ENCODE measurements at regions not wholly inside any gene's neighbourhood (a gene's known extent, or its start where the extent isn't known, plus 50 kb on each side); places are given as distances from the start of the nearest gene placed in this dataset.

- Histone ChIP-seq H3K9me3 (no peaks in the 10 kb centered on the region), H3K4me3 (no peak overlapping the region), H3K4me1 (peaks cover 0 to 37% (median 8%) of the 10 kb centered on the region in 4 donors), H3K27ac (no peak overlapping the region), H3K36me3 (no peaks in the 10 kb centered on the region), H3K27me3 (no peaks in the 10 kb centered on the region)
- no peak for DNase-seq (ENCODE audit: low spot score in 2 of 2)
- 83 to 84% methylated on average over 5 of the region's 5 CpGs for WGBS, 2 donors
- TF ChIP-seq EP300 (IDR thresholded peaks at IDR 0.05) (no peak), CTCF (IDR thresholded peaks at IDR 0.05) (no peak), POLR2A (IDR thresholded peaks at IDR 0.05) (no peak)
These were observed 61.6 kb upstream of the SORCS2 start for GRCh38 chr4:7130621-7131211.

- 56 to 69% methylated on average over 28 of the region's 28 CpGs for WGBS, 2 donors
- H3K36me3 ChIP-seq: no peaks in the 10 kb centered on the region
- H3K27ac ChIP-seq: no peak overlapping the region
- H3K4me1 ChIP-seq: peaks cover 0 to 37% (median 8%) of the 10 kb centered on the region in 4 donors
- H3K27me3 ChIP-seq: no peaks in the 10 kb centered on the region
- no peak for DNase-seq (ENCODE audit: low spot score in 2 of 2)
- H3K4me3 ChIP-seq: no peak overlapping the region
- TF ChIP-seq EP300 (IDR thresholded peaks at IDR 0.05): no peak
- H3K9me3 ChIP-seq: no peaks in the 10 kb centered on the region
These were observed 62.2 kb upstream of the GRPEL1 start for GRCh38 chr4:7129871-7130620.

GRCh38 chr4:7128644-7129043 is 60.8 kb upstream of the GRPEL1 start:
- Histone ChIP-seq H3K27me3 (no peaks in the 10 kb centered on the region), H3K36me3 (no peaks in the 10 kb centered on the region), H3K9me3 (no peaks in the 10 kb centered on the region), H3K4me1 (peaks cover 0 to 42% (median 12%) of the 10 kb centered on the region in 4 donors), H3K27ac (no peak overlapping the region), H3K4me3 (no peak overlapping the region)
- DNase-seq (ENCODE audit: low spot score in 2 of 2): no peak
- WGBS, 2 donors: 90% methylated on average over 12 of the region's 12 CpGs
- TF ChIP-seq EP300 (IDR thresholded peaks at IDR 0.05) (no peak), POLR2A (IDR thresholded peaks at IDR 0.05) (no peak), CTCF (IDR thresholded peaks at IDR 0.05) (no peak)

GRCh38 chr4:7128234-7128633 is 60.4 kb upstream of the GRPEL1 start:
- 88% methylated on average over 8 of the region's 8 CpGs for WGBS, 2 donors
- Histone ChIP-seq H3K4me1 (peaks cover 0 to 42% (median 12%) of the 10 kb centered on the region in 4 donors), H3K9me3 (no peaks in the 10 kb centered on the region), H3K27ac (no peak overlapping the region), H3K36me3 (no peaks in the 10 kb centered on the region), H3K4me3 (no peak overlapping the region), H3K27me3 (no peaks in the 10 kb centered on the region)
- TF ChIP-seq CTCF (IDR thresholded peaks at IDR 0.05) (no peak), POLR2A (IDR thresholded peaks at IDR 0.05) (no peak), EP300 (IDR thresholded peaks at IDR 0.05) (no peak)
- no peak for DNase-seq (ENCODE audit: low spot score in 2 of 2)

GRCh38 chr4:7127576-7127975 is 59.7 kb upstream of the GRPEL1 start:
- Histone ChIP-seq H3K36me3 (no peaks in the 10 kb centered on the region), H3K27me3 (no peaks in the 10 kb centered on the region), H3K4me1 (peaks cover 0 to 42% (median 12%) of the 10 kb centered on the region in 4 donors), H3K27ac (no peak overlapping the region), H3K9me3 (no peaks in the 10 kb centered on the region), H3K4me3 (no peak overlapping the region)
- WGBS, 2 donors: 70 to 72% methylated on average over 18 of the region's 18 CpGs
- DNase-seq (ENCODE audit: low spot score in 2 of 2): no peak
- TF ChIP-seq EP300 (IDR thresholded peaks at IDR 0.05) (no peak), CTCF (IDR thresholded peaks at IDR 0.05) (no peak), POLR2A (IDR thresholded peaks at IDR 0.05) (no peak)
